ENCODE measurements at regions not wholly inside any gene's neighbourhood (a gene's known extent, or its start where the extent isn't known, plus 50 kb on each side); places are given as distances from the start of the nearest gene placed in this dataset.

GRCh38 chr18:77486985-77487384 is 237.3 kb downstream of the GALR1 start:
- DNase-seq (ENCODE audit: low read depth, low spot score) = no peak
- no peak overlapping the region for H3K4me3 ChIP-seq (ENCODE audit: low read length)

- DNase-seq (ENCODE audit: low read depth, low spot score) = no peak
Measured at GRCh38 chr18:77487951-77488740, 238.5 kb downstream of the GALR1 start.

GRCh38 chr18:77495079-77495478 is 245.4 kb downstream of the GALR1 start:
- DNase-seq (ENCODE audit: low read depth, low spot score) = no peak
- H3K4me3 ChIP-seq (ENCODE audit: low read length) = no peak overlapping the region

More at GRCh38 chr18:77487951-77488740, 238.5 kb downstream of the GALR1 start:
- no peak overlapping the region for H3K4me3 ChIP-seq (ENCODE audit: low read length)

GRCh38 chr18:77495982-77496690 is 246.5 kb downstream of the GALR1 start:
- H3K4me3 ChIP-seq (ENCODE audit: low read length) = no peak overlapping the region
- no peak for DNase-seq (ENCODE audit: low read depth, low spot score)

GRCh38 chr18:77501266-77501665 is 251.6 kb downstream of the GALR1 start:
- DNase-seq (ENCODE audit: low read depth, low spot score) = no peak
- H3K4me3 ChIP-seq (ENCODE audit: low read length) = no peak overlapping the region

GRCh38 chr18:77505499-77505898 is 255.9 kb downstream of the GALR1 start:
- no peak overlapping the region for H3K4me3 ChIP-seq (ENCODE audit: low read length)
- no peak for DNase-seq (ENCODE audit: low read depth, low spot score)

GRCh38 chr18:77512152-77512551 is 262.5 kb downstream of the GALR1 start:
- no peak overlapping the region for H3K4me3 ChIP-seq (ENCODE audit: low read length)
- no peak for DNase-seq (ENCODE audit: low read depth, low spot score)

GRCh38 chr18:77517901-77518300 is 268.3 kb downstream of the GALR1 start:
- no peak overlapping the region for H3K4me3 ChIP-seq (ENCODE audit: low read length)
- no peak for DNase-seq (ENCODE audit: low read depth, low spot score)

GRCh38 chr18:77520767-77521166 is 271.1 kb downstream of the GALR1 start:
- no peak for DNase-seq (ENCODE audit: low read depth, low spot score)
- H3K4me3 ChIP-seq (ENCODE audit: low read length) = no peak overlapping the region

- DNase-seq (ENCODE audit: low read depth, low spot score) = no peak
Measured at GRCh38 chr18:77522051-77522675, 272.5 kb downstream of the GALR1 start.

GRCh38 chr18:77524909-77525308 is 275.3 kb downstream of the GALR1 start:
- DNase-seq (ENCODE audit: low read depth, low spot score) = no peak

More at GRCh38 chr18:77522051-77522675, 272.5 kb downstream of the GALR1 start:
- H3K4me3 ChIP-seq (ENCODE audit: low read length) = no peak overlapping the region

GRCh38 chr18:77526962-77527361 is 277.3 kb downstream of the GALR1 start:
- no peak for DNase-seq (ENCODE audit: low read depth, low spot score)
- no peak overlapping the region for H3K4me3 ChIP-seq (ENCODE audit: low read length)

More at GRCh38 chr18:77524909-77525308, 275.3 kb downstream of the GALR1 start:
- H3K4me3 ChIP-seq (ENCODE audit: low read length) = no peak overlapping the region

GRCh38 chr18:77528872-77529271 is 279.2 kb downstream of the GALR1 start:
- H3K4me3 ChIP-seq (ENCODE audit: low read length) = no peak overlapping the region
- no peak for DNase-seq (ENCODE audit: low read depth, low spot score)

- no peak overlapping the region for H3K4me3 ChIP-seq (ENCODE audit: low read length)
- DNase-seq (ENCODE audit: low read depth, low spot score) = no peak
Measured at GRCh38 chr18:77529492-77530176, 280.0 kb downstream of the GALR1 start.

GRCh38 chr18:77530732-77531131 is 281.1 kb downstream of the GALR1 start:
- no peak overlapping the region for H3K4me3 ChIP-seq (ENCODE audit: low read length)
- no peak for DNase-seq (ENCODE audit: low read depth, low spot score)

- H3K4me3 ChIP-seq (ENCODE audit: low read length) = no peak overlapping the region
- no peak for DNase-seq (ENCODE audit: low read depth, low spot score)
Measured at GRCh38 chr18:77539860-77540259, 290.2 kb downstream of the GALR1 start.

- no peak overlapping the region for H3K4me3 ChIP-seq (ENCODE audit: low read length)
- no peak for DNase-seq (ENCODE audit: low read depth, low spot score)
Measured at GRCh38 chr18:77544792-77545191, 295.1 kb downstream of the GALR1 start.

- DNase-seq (ENCODE audit: low read depth, low spot score) = no peak
- no peak overlapping the region for H3K4me3 ChIP-seq (ENCODE audit: low read length)
Measured at GRCh38 chr18:77547757-77548156, 298.1 kb downstream of the GALR1 start.

GRCh38 chr18:77548790-77549420 is 299.3 kb downstream of the GALR1 start:
- H3K4me3 ChIP-seq (ENCODE audit: low read length) = no peak overlapping the region
- DNase-seq (ENCODE audit: low read depth, low spot score) = no peak
